ENCODE measurements at regions not wholly inside any gene's neighbourhood (a gene's known extent, or its start where the extent isn't known, plus 50 kb on each side); places are given as distances from the start of the nearest gene placed in this dataset.

DNA sequence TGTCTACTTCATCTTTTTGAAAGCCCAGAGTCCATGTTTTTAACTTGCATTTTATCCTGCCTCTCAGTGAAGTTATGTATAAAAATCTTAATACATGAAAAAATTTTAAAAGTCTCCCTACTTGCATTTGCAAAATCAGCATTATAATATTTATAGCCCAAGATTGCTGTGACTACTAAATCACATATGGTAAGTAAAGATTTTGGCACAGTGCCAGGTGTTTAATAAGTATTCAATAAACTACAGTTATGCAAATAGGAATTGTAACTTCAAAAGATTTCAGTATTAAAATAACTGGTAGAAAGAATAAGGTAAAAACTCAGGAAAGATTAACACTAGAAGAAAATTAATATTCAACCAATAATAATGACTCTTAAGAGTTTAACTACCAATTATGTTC, 641.7 kb downstream of the LRRIQ3 start:
- TF ChIP-seq, protein P1, sequence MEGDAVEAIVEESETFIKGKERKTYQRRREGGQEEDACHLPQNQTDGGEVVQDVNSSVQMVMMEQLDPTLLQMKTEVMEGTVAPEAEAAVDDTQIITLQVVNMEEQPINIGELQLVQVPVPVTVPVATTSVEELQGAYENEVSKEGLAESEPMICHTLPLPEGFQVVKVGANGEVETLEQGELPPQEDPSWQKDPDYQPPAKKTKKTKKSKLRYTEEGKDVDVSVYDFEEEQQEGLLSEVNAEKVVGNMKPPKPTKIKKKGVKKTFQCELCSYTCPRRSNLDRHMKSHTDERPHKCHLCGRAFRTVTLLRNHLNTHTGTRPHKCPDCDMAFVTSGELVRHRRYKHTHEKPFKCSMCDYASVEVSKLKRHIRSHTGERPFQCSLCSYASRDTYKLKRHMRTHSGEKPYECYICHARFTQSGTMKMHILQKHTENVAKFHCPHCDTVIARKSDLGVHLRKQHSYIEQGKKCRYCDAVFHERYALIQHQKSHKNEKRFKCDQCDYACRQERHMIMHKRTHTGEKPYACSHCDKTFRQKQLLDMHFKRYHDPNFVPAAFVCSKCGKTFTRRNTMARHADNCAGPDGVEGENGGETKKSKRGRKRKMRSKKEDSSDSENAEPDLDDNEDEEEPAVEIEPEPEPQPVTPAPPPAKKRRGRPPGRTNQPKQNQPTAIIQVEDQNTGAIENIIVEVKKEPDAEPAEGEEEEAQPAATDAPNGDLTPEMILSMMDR (IDR thresholded peaks at IDR 0.05; ENCODE audit: low read length), result no peak
- TF ChIP-seq EZH2 (IDR thresholded peaks at IDR 0.05; ENCODE audit: borderline replicate concordance, low read length), result no peak

Measured in OCI-LY1 (cell line).